ENCODE measurements at regions not wholly inside any gene's neighbourhood (a gene's known extent, or its start where the extent isn't known, plus 50 kb on each side); places are given as distances from the start of the nearest gene placed in this dataset.

DNA sequence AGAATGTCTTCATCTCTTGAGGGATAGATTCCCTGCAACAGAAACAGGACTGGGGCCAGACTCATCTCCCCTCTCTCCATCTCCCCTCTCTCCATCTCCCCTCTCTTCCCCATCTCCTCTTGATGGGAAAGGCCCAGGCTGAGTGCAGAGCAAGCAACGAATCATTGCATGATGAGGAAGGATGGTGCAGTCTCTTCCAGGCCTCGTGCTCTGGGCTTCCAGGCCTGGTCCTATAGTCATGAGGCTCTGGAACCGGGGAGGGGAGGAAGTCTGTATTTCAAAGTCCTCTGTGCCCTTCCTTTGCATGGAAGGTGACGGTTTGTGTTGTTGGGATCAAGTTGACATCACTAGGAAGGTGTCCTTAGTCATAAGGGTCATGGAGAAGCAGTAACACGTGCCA, 115.6 kb upstream of the NEDD4L start:
- TF ChIP-seq ZFX (IDR thresholded peaks at IDR 0.05; ENCODE audit: borderline replicate concordance) = no peak
- TF ChIP-seq, protein P1, sequence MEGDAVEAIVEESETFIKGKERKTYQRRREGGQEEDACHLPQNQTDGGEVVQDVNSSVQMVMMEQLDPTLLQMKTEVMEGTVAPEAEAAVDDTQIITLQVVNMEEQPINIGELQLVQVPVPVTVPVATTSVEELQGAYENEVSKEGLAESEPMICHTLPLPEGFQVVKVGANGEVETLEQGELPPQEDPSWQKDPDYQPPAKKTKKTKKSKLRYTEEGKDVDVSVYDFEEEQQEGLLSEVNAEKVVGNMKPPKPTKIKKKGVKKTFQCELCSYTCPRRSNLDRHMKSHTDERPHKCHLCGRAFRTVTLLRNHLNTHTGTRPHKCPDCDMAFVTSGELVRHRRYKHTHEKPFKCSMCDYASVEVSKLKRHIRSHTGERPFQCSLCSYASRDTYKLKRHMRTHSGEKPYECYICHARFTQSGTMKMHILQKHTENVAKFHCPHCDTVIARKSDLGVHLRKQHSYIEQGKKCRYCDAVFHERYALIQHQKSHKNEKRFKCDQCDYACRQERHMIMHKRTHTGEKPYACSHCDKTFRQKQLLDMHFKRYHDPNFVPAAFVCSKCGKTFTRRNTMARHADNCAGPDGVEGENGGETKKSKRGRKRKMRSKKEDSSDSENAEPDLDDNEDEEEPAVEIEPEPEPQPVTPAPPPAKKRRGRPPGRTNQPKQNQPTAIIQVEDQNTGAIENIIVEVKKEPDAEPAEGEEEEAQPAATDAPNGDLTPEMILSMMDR (IDR thresholded peaks at IDR 0.05) = no peak
- no peak overlapping the region for H3K27ac ChIP-seq

DNA sequence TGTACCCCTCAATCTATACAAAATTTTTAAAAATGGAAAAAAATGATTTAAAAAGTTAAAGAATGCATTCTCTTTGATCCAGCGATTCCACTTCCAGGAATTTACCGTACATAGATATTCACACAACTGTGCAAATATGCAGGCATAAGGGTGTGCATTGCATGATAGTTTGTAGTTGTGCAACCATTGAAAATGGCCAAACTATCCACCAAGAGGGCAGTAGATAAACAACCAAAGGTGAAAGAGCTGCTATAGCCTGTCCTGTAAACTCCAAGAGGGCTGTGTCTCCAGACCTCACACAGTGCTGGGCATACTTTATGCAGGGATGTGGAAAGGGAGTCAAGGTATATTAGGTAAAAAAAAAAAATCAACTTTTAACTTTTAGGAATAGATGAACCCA, 116.5 kb upstream of the NEDD4L start:
- TF ChIP-seq ZFX (IDR thresholded peaks at IDR 0.05; ENCODE audit: borderline replicate concordance) = no peak
- TF ChIP-seq, protein P1 (IDR thresholded peaks at IDR 0.05) = no peak

DNA sequence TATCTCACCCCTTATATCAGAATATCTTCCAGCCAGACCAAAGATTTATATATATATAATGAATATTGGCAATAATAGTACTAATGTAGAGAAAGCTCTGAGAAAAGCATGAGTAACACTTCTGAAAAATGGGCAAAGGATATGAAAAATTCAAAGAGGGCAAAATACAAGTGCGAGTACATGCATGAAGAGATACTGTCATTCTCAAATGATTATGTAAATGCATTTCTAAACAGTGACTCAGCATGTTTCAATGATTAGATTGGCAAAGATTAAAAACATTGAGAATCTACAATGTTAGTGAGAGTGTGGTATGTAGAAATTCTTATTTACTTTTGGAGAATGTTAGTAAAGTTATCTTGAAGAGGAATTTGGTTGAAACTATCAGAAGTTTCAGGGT, 118.3 kb upstream of the NEDD4L start:
- no peak overlapping the region for H3K27ac ChIP-seq
- TF ChIP-seq ZFX (IDR thresholded peaks at IDR 0.05; ENCODE audit: borderline replicate concordance) = no peak
- TF ChIP-seq, protein P1 (IDR thresholded peaks at IDR 0.05) = no peak

More for the DNA sequence above, 116.5 kb upstream of the NEDD4L start:
- no peak overlapping the region for H3K27ac ChIP-seq

DNA sequence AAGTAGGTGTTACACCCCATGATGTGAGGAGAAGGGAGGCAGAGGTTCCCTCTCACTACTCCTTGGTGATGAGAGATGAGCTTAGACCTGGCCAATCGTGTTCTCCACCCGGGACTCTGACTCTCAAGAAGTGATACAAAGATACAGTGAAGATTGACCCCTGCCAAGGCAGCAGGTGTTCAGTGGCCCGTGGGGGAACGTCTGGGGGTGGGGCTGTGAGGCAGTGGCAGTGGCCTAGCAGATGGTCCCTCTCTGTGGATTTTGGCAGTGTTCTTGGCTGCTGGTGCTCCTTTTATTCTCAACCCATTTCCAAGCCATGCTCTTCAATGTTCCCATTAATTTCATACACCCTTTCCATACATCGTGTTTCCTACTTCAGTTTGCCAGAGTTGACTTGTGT, 120.4 kb upstream of the NEDD4L start:
- H3K27ac ChIP-seq = no peak overlapping the region
- no peak for TF ChIP-seq ZFX (IDR thresholded peaks at IDR 0.05; ENCODE audit: borderline replicate concordance)
- TF ChIP-seq, protein P1 (IDR thresholded peaks at IDR 0.05) = no peak

DNA sequence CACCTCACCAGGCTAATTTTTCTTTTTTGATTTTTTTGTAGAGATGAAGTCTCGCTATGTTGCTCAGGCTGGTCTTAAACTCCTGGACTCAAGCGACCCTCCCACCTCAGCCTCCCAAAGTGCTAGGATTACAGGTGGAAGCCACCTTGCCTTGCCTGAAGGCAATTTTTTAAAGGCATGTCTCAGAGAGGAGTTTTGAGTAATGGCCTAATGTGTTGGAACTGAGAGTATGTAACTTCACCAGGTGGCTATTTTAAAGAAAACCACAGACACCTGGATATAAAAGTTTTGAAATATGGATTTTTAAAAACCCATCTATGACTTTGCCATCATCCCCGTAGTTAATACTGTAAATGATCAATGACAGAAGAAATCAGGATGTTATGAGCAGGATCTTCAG, 119.8 kb upstream of the ATP8B1 start:
- TF ChIP-seq, protein P1 (IDR thresholded peaks at IDR 0.05) = no peak
- TF ChIP-seq ZFX (IDR thresholded peaks at IDR 0.05; ENCODE audit: borderline replicate concordance) = no peak
- H3K27ac ChIP-seq = no peak overlapping the region

DNA sequence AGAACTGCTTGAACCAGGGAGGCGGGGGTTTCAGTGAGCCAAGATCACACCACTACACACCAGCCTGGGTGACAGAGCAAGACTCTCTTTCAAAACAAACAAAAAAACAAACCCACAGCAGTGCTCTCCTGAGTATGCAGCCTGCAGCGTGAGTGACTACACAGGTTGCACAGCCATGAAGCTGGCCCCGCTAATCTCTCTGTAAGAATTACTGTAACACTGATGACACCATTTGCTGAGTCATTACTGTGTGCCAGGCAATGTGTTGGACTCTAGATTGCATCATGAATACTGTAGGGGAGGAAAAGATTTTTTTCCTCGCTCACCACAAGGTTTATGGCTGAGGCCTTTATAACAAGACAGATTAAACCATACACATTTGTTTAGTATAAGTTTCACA, 118.6 kb upstream of the ATP8B1 start:
- TF ChIP-seq ZFX (IDR thresholded peaks at IDR 0.05; ENCODE audit: borderline replicate concordance) = no peak
- TF ChIP-seq, protein P1 (IDR thresholded peaks at IDR 0.05) = no peak
- H3K27ac ChIP-seq = no peak overlapping the region

DNA sequence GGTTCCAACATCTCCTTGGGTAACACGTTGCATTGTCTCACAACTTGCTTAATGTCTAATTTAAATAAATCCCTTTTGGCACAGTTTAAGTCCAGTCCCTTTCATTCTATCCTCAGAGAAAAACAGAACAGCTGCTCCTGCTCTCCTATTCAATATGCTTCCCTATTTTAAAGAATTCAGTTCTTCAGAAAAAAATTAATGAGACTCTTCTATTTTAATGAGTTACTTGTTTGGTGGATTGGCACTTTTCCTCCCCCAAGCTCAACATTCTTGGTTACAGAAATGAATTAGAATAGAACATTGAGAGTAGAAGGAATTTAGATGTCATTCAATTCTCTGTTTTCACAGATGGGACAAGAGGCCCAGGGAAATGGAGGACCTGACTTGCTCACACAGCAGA, 116.9 kb upstream of the ATP8B1 start:
- TF ChIP-seq ZFX (IDR thresholded peaks at IDR 0.05; ENCODE audit: borderline replicate concordance) = no peak
- TF ChIP-seq, protein P1 (IDR thresholded peaks at IDR 0.05) = no peak
- no peak overlapping the region for H3K27ac ChIP-seq

Measured in 22Rv1 (cell line).